ENCODE measurements at regions not wholly inside any gene's neighbourhood (a gene's known extent, or its start where the extent isn't known, plus 50 kb on each side); places are given as distances from the start of the nearest gene placed in this dataset.

GRCh38 chr4:119829326-119829725, 200.7 kb upstream of the PDE5A start (continued):
- no peak for TF ChIP-seq E2F8 (IDR thresholded peaks at IDR 0.05; ENCODE audit: low read depth, partially characterized antibody)
- no peak for TF ChIP-seq RBBP5 (conservative IDR thresholded peaks at IDR 0.05)

- WGBS (ENCODE audit: insufficient coverage, insufficient replicate concordance, low lambda C conversion rate, missing lambda C conversion rate): 0% methylated on average over 2 of the region's 2 CpGs
- ATAC-seq (no peak), FAIRE-seq (no peak), DNase-seq (ENCODE audit: low read depth, low spot score) (no peak)
- Histone ChIP-seq H3K79me2 (ENCODE audit: control insufficient read depth, insufficient read depth, low read length) (no peaks in the 10 kb centered on the region), H3K9ac (ENCODE audit: control insufficient read depth, insufficient read depth, low read length) (no peak overlapping the region), H4K20me1 (ENCODE audit: control insufficient read depth, insufficient read depth) (no peaks in the 10 kb centered on the region), H3K36me3 (ENCODE audit: control insufficient read depth in 2 of 2, insufficient read depth in 2 of 2, low read length in 1 of 2) (no peaks in the 10 kb centered on the region), H3K4me2 (ENCODE audit: control insufficient read depth, insufficient read depth) (no peak overlapping the region), H3K27ac (ENCODE audit: control insufficient read depth, insufficient read depth) (no peak overlapping the region), H3K4me3 (no peak overlapping the region), H2AFZ (ENCODE audit: control insufficient read depth, low read depth, low read length) (no peak overlapping the region), H3K9me3 (replicated peaks; ENCODE audit: control insufficient read depth, insufficient read depth, low read length) (no peaks in the 10 kb centered on the region), H3K4me1 (ENCODE audit: control insufficient read depth, insufficient read depth, low read length) (no peaks in the 10 kb centered on the region), H3K27me3 (replicated peaks in 1 of 2; ENCODE audit: control insufficient read depth in 2 of 2, insufficient read depth in 2 of 2, low read length in 1 of 2) (no peaks in the 10 kb centered on the region)
- TF ChIP-seq ZNF384 (IDR thresholded peaks at IDR 0.05; ENCODE audit: borderline replicate concordance, low read depth, low read length) (no peak), BRCA1 (IDR thresholded peaks at IDR 0.05; ENCODE audit: low read depth, low read length) (no peak), HDAC2 (IDR thresholded peaks at IDR 0.05) (no peak), ZZZ3 (IDR thresholded peaks at IDR 0.05; ENCODE audit: control insufficient read depth, insufficient read length, low read depth) (no peak), USF1 (IDR thresholded peaks at IDR 0.05; ENCODE audit: borderline replicate concordance, extremely low read length, insufficient read depth, low read depth, low read length) (no peak), PAX8 (IDR thresholded peaks at IDR 0.05) (no peak), JUNB (IDR thresholded peaks at IDR 0.05) (no peak), SMC3 (IDR thresholded peaks at IDR 0.05; ENCODE audit: borderline replicate concordance, low read length) (no peak)
- in situ Hi-C loops (cut with MboI) (no loop called here), intact Hi-C loops (cut with micrococcal nuclease; ENCODE audit: unreplicated experiment) (no loop called here)
- CTCF ChIA-PET: no interaction called here
- SMC1A ChIA-PET (ENCODE audit: uncharacterized antibody, unreplicated experiment): no interaction called here
- POLR2A ChIA-PET: no interaction called here
- BruUV-seq (replicated peaks): no TSS peak
- RAD21 ChIA-PET (ENCODE audit: unreplicated experiment): no interaction called here
Measured at GRCh38 chr4:119825696-119826095, 197.1 kb upstream of the PDE5A start.

All from GM12878 (cell line).